ENCODE measurements at regions not wholly inside any gene's neighbourhood (a gene's known extent, or its start where the extent isn't known, plus 50 kb on each side); places are given as distances from the start of the nearest gene placed in this dataset.
A peak's percentile ranks its signal among the peaks of the same experiment; 100 is the strongest.

GRCh38 chr2:52776571-52776970, 991.0 kb upstream of the CHAC2 start:
- no peak for TF ChIP-seq POLR2A (IDR thresholded peaks at IDR 0.05)
- TF ChIP-seq CTCF (IDR thresholded peaks at IDR 0.05), result no peak

GRCh38 chr2:52775674-52776073, 991.9 kb upstream of the CHAC2 start:
- H3K27me3 ChIP-seq, result no peaks in the 10 kb centered on the region
- 41% methylated on average over 2 of the region's 2 CpGs for WGBS (ENCODE audit: insufficient coverage, low coverage, low lambda C conversion rate, missing lambda C conversion rate)
- no peak for ATAC-seq

More at GRCh38 chr2:52776571-52776970, 991.0 kb upstream of the CHAC2 start:
- Histone ChIP-seq H3K27me3 (no peaks in the 10 kb centered on the region), H3K9me3 (no peaks in the 10 kb centered on the region), H3K27ac (no peak overlapping the region), H3K4me1 (no peaks in the 10 kb centered on the region), H3K4me3 (no peak overlapping the region), H3K36me3 (no peaks in the 10 kb centered on the region)
- 79% methylated on average over 1 of the region's 1 CpG for WGBS (ENCODE audit: insufficient coverage, low coverage, low lambda C conversion rate, missing lambda C conversion rate)
- DNase-seq, result no peak
- ATAC-seq, result no peak
- intact Hi-C loops (cut with DNase I), result no loop called here

GRCh38 chr2:52765735-52766134, 1001.9 kb upstream of the CHAC2 start:
- TF ChIP-seq CTCF (IDR thresholded peaks at IDR 0.05) (no peak), POLR2A (IDR thresholded peaks at IDR 0.05) (no peak)
- Histone ChIP-seq H3K9me3 (no peaks in the 10 kb centered on the region), H3K27ac (no peak overlapping the region), H3K27me3 (no peaks in the 10 kb centered on the region), H3K4me1 (no peaks in the 10 kb centered on the region), H3K4me3 (no peak overlapping the region), H3K36me3 (no peaks in the 10 kb centered on the region)
- intact Hi-C loops (cut with DNase I), result no loop called here
- peak in 1 of 3 donors; percentile 14 for DNase-seq
- WGBS (ENCODE audit: insufficient coverage, low coverage, low lambda C conversion rate, missing lambda C conversion rate), result no CpG with 5 or more reads among the region's 2 CpGs
- ATAC-seq, result no peak

More at GRCh38 chr2:52775674-52776073, 991.9 kb upstream of the CHAC2 start:
- Histone ChIP-seq H3K4me1 (no peaks in the 10 kb centered on the region), H3K36me3 (no peaks in the 10 kb centered on the region), H3K4me3 (no peak overlapping the region), H3K9me3 (no peaks in the 10 kb centered on the region), H3K27ac (no peak overlapping the region)
- intact Hi-C loops (cut with DNase I), result no loop called here
- TF ChIP-seq POLR2A (IDR thresholded peaks at IDR 0.05) (no peak), CTCF (IDR thresholded peaks at IDR 0.05) (no peak)
- no peak for DNase-seq

GRCh38 chr2:52749764-52750163, 1017.8 kb upstream of the CHAC2 start:
- WGBS (ENCODE audit: insufficient coverage, low coverage, low lambda C conversion rate, missing lambda C conversion rate), result 63% methylated on average over 3 of the region's 3 CpGs
- no peak for TF ChIP-seq CTCF (IDR thresholded peaks at IDR 0.05)
- TF ChIP-seq POLR2A (IDR thresholded peaks at IDR 0.05), result no peak

GRCh38 chr2:52745144-52745543, 1022.5 kb upstream of the CHAC2 start:
- 41% methylated on average over 1 of the region's 1 CpG for WGBS (ENCODE audit: insufficient coverage, low coverage, low lambda C conversion rate, missing lambda C conversion rate)
- TF ChIP-seq CTCF (IDR thresholded peaks at IDR 0.05), result no peak
- no peak for TF ChIP-seq POLR2A (IDR thresholded peaks at IDR 0.05)
- Histone ChIP-seq H3K27ac (no peak overlapping the region), H3K4me1 (no peaks in the 10 kb centered on the region), H3K9me3 (no peaks in the 10 kb centered on the region), H3K4me3 (no peak overlapping the region), H3K36me3 (no peaks in the 10 kb centered on the region), H3K27me3 (no peaks in the 10 kb centered on the region)
- no peak for ATAC-seq
- DNase-seq, result no peak
- intact Hi-C loops (cut with DNase I), result no loop called here

More at GRCh38 chr2:52749764-52750163, 1017.8 kb upstream of the CHAC2 start:
- no peaks in the 10 kb centered on the region for H3K36me3 ChIP-seq
- intact Hi-C loops (cut with DNase I), result no loop called here
- H3K4me3 ChIP-seq, result no peak overlapping the region
- no peaks in the 10 kb centered on the region for H3K4me1 ChIP-seq
- no peak for ATAC-seq
- no peak for DNase-seq
- no peaks in the 10 kb centered on the region for H3K27me3 ChIP-seq
- H3K27ac ChIP-seq, result no peak overlapping the region
- H3K9me3 ChIP-seq, result no peaks in the 10 kb centered on the region

All from right lobe of liver (tissue), 6 donors.